Neural progenitor cell (in vitro differentiated cells): ENCODE measurements at regions not wholly inside any gene's neighbourhood (a gene's known extent, or its start where the extent isn't known, plus 50 kb on each side); places are given as distances from the start of the nearest gene placed in this dataset.
"Not testable (repeated sequence)": the region's sequence is repeated elsewhere in the genome, so short reads cannot be mapped to it uniquely, and the experiment has no call there.

ENCODE experiments used
- DNase-seq: peaks from one replicate; pipeline ENCODE4 v3.0.0-alpha.2; 2016; ENCODE audit warnings: low spot score
- H2AFZ ChIP-seq: fragments of 200-600 bp; sonication (generic); replicated peaks from 2 replicates; pipeline ENCODE4 v1.6.1; 2016; ENCODE audit warnings: antibody characterized with exemption
- H3F3A ChIP-seq: fragments of 200-600 bp; sonication (generic); 2 replicates; pipeline ENCODE4 v1.6.1; 2016; ENCODE audit warnings: antibody characterized with exemption, low read depth
- H3K27ac ChIP-seq: fragments of 200-600 bp; sonication (generic); 2 replicates; pipeline ENCODE4 v1.5.1; 2016; ENCODE audit warnings: mild to moderate bottlenecking
- H3K27me3 ChIP-seq: fragments of 200-600 bp; sonication (generic); 2 replicates; pipeline ENCODE4 v1.6.1; 2016; ENCODE audit warnings: mild to moderate bottlenecking, moderate library complexity
- H3K36me3 ChIP-seq: fragments of 200-600 bp; sonication (generic); 2 replicates; pipeline ENCODE4 v1.5.1; 2016
- H3K4me1 ChIP-seq: fragments of 200-600 bp; sonication (generic); 2 replicates; pipeline ENCODE4 v1.6.1; 2016; ENCODE audit warnings: mixed run types
- H3K4me2 ChIP-seq: fragments of 200-600 bp; sonication (generic); 2 replicates; pipeline ENCODE4 v1.6.1; 2016
- H3K4me3 ChIP-seq: fragments of 200-600 bp; sonication (generic); 2 replicates; pipeline ENCODE4 v1.5.1; 2016
- H3K79me2 ChIP-seq: fragments of 200-600 bp; sonication (generic); 2 replicates; pipeline ENCODE4 v1.6.1; 2016; ENCODE audit warnings: low read depth
- H3K9ac ChIP-seq: fragments of 200-600 bp; sonication (generic); 2 replicates; pipeline ENCODE4 v1.6.1; 2016
- H3K9me3 ChIP-seq: fragments of 200-600 bp; sonication (generic); 2 replicates; pipeline ENCODE4 v1.5.1; 2016; ENCODE audit warnings: low read depth
- H4K20me1 ChIP-seq: fragments of 200-600 bp; sonication (generic); 2 replicates; pipeline ENCODE4 v1.6.1; 2016; ENCODE audit warnings: low read depth
- H3K27ac Mint-ChIP-seq: 3 replicates; pipeline ENCODE4 v1.8.0; 2021; ENCODE audit warnings: mixed read lengths
- H3K27me3 Mint-ChIP-seq: 2 replicates; pipeline ENCODE4 v1.8.0; 2022; ENCODE audit warnings: low read depth, mild to moderate bottlenecking, inconsistent platforms, moderate library complexity, mixed read lengths; ENCODE audit not compliant: insufficient read depth
- H3K36me3 Mint-ChIP-seq: 3 replicates; pipeline ENCODE4 v1.8.0; 2021; ENCODE audit warnings: mixed read lengths
- H3K4me1 Mint-ChIP-seq: 3 replicates; pipeline ENCODE4 v1.8.0; 2021; ENCODE audit warnings: mixed read lengths
- H3K4me3 Mint-ChIP-seq: 3 replicates; pipeline ENCODE4 v1.8.0; 2021; ENCODE audit warnings: mild to moderate bottlenecking, moderate library complexity, mixed read lengths
- H3K9me3 Mint-ChIP-seq: 3 replicates; pipeline ENCODE4 v1.8.0; 2020; ENCODE audit warnings: mixed read lengths
- EZH2 ChIP-seq: fragments of 200-600 bp; sonication (generic); IDR thresholded peaks from 2 replicates; pipeline ENCODE4 v1.6.1; 2017; ENCODE audit warnings: antibody characterized with exemption, mild to moderate bottlenecking, moderate library complexity
- EZH2phosphoT487 ChIP-seq: fragments of 200-600 bp; sonication (generic); IDR thresholded peaks from 2 replicates; pipeline ENCODE4 v1.6.1; 2017; ENCODE audit warnings: antibody characterized with exemption
- TF ChIP-seq, protein P1 (sequence below): fragments of 200-600 bp; sonication (generic); IDR thresholded peaks from 2 replicates; pipeline ENCODE4 v1.5.1; 2017; ENCODE audit warnings: antibody characterized with exemption, mild to moderate bottlenecking

- Histone ChIP-seq H3F3A (peaks cover 7% of the 10 kb centered on the region), H3K9ac (no peak overlapping the region), H3K4me2 (peak overlapping the region; percentile 24), H4K20me1 (no peaks in the 10 kb centered on the region), H3K27me3 (no peaks in the 10 kb centered on the region), H3K36me3 (no peaks in the 10 kb centered on the region), H3K4me3 (no peak overlapping the region), H3K27ac (peak overlapping the region; percentile 53), H3K9me3 (no peaks in the 10 kb centered on the region), H3K4me1 (peaks cover 22% of the 10 kb centered on the region), H3K79me2 (no peaks in the 10 kb centered on the region), H2AFZ (peak overlapping the region; percentile 66)
- H3K9me3 Mint-ChIP-seq = no peaks in the 10 kb centered on the region
- DNase-seq = peak; percentile 11
- TF ChIP-seq, protein P1, sequence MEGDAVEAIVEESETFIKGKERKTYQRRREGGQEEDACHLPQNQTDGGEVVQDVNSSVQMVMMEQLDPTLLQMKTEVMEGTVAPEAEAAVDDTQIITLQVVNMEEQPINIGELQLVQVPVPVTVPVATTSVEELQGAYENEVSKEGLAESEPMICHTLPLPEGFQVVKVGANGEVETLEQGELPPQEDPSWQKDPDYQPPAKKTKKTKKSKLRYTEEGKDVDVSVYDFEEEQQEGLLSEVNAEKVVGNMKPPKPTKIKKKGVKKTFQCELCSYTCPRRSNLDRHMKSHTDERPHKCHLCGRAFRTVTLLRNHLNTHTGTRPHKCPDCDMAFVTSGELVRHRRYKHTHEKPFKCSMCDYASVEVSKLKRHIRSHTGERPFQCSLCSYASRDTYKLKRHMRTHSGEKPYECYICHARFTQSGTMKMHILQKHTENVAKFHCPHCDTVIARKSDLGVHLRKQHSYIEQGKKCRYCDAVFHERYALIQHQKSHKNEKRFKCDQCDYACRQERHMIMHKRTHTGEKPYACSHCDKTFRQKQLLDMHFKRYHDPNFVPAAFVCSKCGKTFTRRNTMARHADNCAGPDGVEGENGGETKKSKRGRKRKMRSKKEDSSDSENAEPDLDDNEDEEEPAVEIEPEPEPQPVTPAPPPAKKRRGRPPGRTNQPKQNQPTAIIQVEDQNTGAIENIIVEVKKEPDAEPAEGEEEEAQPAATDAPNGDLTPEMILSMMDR = no peak
- TF ChIP-seq EZH2phosphoT487 (no peak), EZH2 (no peak)
- peaks cover 19% of the 10 kb centered on the region for H3K4me1 Mint-ChIP-seq
- H3K27ac Mint-ChIP-seq = no peak overlapping the region
- no peaks in the 10 kb centered on the region for H3K27me3 Mint-ChIP-seq
- H3K4me3 Mint-ChIP-seq = no peak overlapping the region
- no peaks in the 10 kb centered on the region for H3K36me3 Mint-ChIP-seq
These were observed 266.3 kb downstream of the SATB2 start for GRCh38 chr2:199191461-199191860.

DNA sequence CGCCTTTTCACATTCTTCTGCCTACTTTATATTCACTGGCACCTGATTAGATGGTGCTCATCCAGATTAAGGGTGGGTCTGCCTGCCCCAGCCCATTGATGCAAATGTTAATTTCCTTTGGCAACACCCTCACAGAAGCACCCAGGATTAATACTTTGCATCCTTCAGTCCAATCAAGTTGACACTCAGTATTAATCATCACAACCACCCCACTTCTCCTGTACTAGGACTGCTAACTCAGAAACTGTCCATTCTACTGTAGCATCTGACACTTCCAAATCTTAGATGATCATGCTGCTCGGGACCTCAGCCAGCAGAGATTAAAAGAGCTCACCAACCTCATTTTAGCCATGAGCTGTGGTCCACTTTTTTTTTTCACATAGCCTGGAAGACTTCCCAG is 268.5 kb downstream of the SATB2 start:
- H3K9ac ChIP-seq = no peak overlapping the region
- H3K79me2 ChIP-seq = no peaks in the 10 kb centered on the region
- H3K4me3 ChIP-seq = no peak overlapping the region
- Mint-ChIP-seq H3K9me3 (peaks cover 2% of the 10 kb centered on the region), H3K27me3 (no peaks in the 10 kb centered on the region), H3K27ac (no peak overlapping the region), H3K4me1 (peaks cover 36% of the 10 kb centered on the region), H3K36me3 (no peaks in the 10 kb centered on the region), H3K4me3 (no peak overlapping the region)
- H3K36me3 ChIP-seq = no peaks in the 10 kb centered on the region
- H3F3A ChIP-seq = peaks cover 7% of the 10 kb centered on the region
- H3K9me3 ChIP-seq = no peaks in the 10 kb centered on the region
- TF ChIP-seq EZH2 (no peak), EZH2phosphoT487 (no peak)
- TF ChIP-seq, protein P1 = no peak
- peaks cover 31% of the 10 kb centered on the region for H3K4me1 ChIP-seq
- H2AFZ ChIP-seq = no peak overlapping the region
- DNase-seq = no peak
- H3K4me2 ChIP-seq = no peak overlapping the region
- H3K27ac ChIP-seq = no peak overlapping the region
- no peaks in the 10 kb centered on the region for H4K20me1 ChIP-seq
- H3K27me3 ChIP-seq = no peaks in the 10 kb centered on the region

DNA sequence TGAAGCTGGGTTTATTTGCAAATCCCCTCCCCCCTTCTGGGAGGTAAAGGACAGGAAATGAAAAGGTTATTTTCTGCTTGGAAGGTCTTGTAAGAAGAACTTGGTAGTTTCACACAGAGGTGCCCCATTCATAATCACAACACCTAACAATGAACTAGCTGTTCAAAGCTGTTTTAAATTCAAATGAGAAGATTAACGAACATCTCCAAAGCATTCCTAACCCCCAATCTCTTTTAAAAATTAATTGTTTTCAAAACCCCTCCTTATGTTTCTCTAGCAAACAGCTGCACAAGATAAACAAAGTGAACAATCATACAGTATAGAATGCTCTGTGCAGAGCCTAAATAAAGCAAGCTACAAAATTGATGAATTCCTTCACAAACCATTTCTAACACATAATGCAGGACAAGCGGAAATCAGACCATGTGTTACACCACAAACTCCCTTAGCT is 271.4 kb downstream of the SATB2 start:
- Histone ChIP-seq H3K27ac (no peak overlapping the region), H3F3A (peaks cover 1% of the 10 kb centered on the region), H3K4me2 (peak overlapping the region; percentile 70), H3K9me3 (no peaks in the 10 kb centered on the region), H2AFZ (no peak overlapping the region), H3K9ac (no peak overlapping the region), H3K36me3 (no peaks in the 10 kb centered on the region), H3K4me1 (peaks cover 25% of the 10 kb centered on the region), H3K79me2 (no peaks in the 10 kb centered on the region), H3K27me3 (no peaks in the 10 kb centered on the region), H3K4me3 (no peak overlapping the region), H4K20me1 (no peaks in the 10 kb centered on the region)
- Mint-ChIP-seq H3K4me3 (no peak overlapping the region), H3K27me3 (no peaks in the 10 kb centered on the region), H3K36me3 (no peaks in the 10 kb centered on the region), H3K4me1 (peaks cover 31% of the 10 kb centered on the region), H3K9me3 (peaks cover 2% of the 10 kb centered on the region), H3K27ac (peak overlapping the region; percentile 34)
- peak; percentile 18 for DNase-seq
- TF ChIP-seq EZH2phosphoT487 = no peak
- TF ChIP-seq, protein P1 = no peak
- no peak for TF ChIP-seq EZH2

GRCh38 chr2:199185174-199185573 is 272.6 kb downstream of the SATB2 start:
- H3K4me2 ChIP-seq, H3F3A ChIP-seq, H3K79me2 ChIP-seq, H4K20me1 ChIP-seq, H3K9me3 ChIP-seq, H3K4me3 ChIP-seq, H3K27ac ChIP-seq, H2AFZ ChIP-seq, H3K36me3 Mint-ChIP-seq, H3K4me3 Mint-ChIP-seq, H3K36me3 ChIP-seq, H3K9me3 Mint-ChIP-seq, H3K9ac ChIP-seq, H3K27ac Mint-ChIP-seq, H3K27me3 ChIP-seq, DNase-seq, H3K27me3 Mint-ChIP-seq: not testable (repeated sequence)
- H3K4me1 Mint-ChIP-seq = peaks cover 29% of the 10 kb centered on the region
- H3K4me1 ChIP-seq = peaks cover 22% of the 10 kb centered on the region
